Germinal center (tissue), 1 donor: ENCODE measurements at regions not wholly inside any gene's neighbourhood (a gene's known extent, or its start where the extent isn't known, plus 50 kb on each side); places are given as distances from the start of the nearest gene placed in this dataset.

ENCODE experiments used
- DNase-seq: peaks from one replicate; pipeline ENCODE4 v3.0.0; 2012; ENCODE audit warnings: mixed read lengths, low spot score

GRCh38 chr16:6200271-6200670 is 1102.7 kb upstream of the EEF2KMT start:
- DNase-seq = no peak

- DNase-seq = no peak
Measured at GRCh38 chr16:6195966-6196365, 1098.4 kb upstream of the EEF2KMT start.

- no peak for DNase-seq
Measured at GRCh38 chr16:6193718-6194117, 1096.1 kb upstream of the EEF2KMT start.

- no peak for DNase-seq
Measured at GRCh38 chr16:6192984-6193383, 1095.4 kb upstream of the EEF2KMT start.

- DNase-seq = no peak
Measured at GRCh38 chr16:6192532-6192931, 1094.9 kb upstream of the EEF2KMT start.

GRCh38 chr16:6190776-6191175 is 1093.2 kb upstream of the EEF2KMT start:
- DNase-seq = no peak

GRCh38 chr16:6189216-6189615 is 1091.6 kb upstream of the EEF2KMT start:
- DNase-seq = no peak

- DNase-seq = no peak
Measured at GRCh38 chr16:6177616-6178180, 1080.1 kb upstream of the EEF2KMT start.

- DNase-seq = no peak
Measured at GRCh38 chr16:6170022-6170421, 1072.4 kb upstream of the EEF2KMT start.

- DNase-seq = no peak
Measured at GRCh38 chr16:6165330-6165979, 1067.9 kb upstream of the EEF2KMT start.

GRCh38 chr16:6160871-6161270 is 1063.3 kb upstream of the EEF2KMT start:
- DNase-seq = no peak

GRCh38 chr16:6160303-6160702 is 1062.7 kb upstream of the EEF2KMT start:
- DNase-seq = no peak

GRCh38 chr16:6157806-6158205 is 1060.2 kb upstream of the EEF2KMT start:
- DNase-seq = no peak

- no peak for DNase-seq
Measured at GRCh38 chr16:6155271-6155670, 1057.7 kb upstream of the EEF2KMT start.

GRCh38 chr16:6153901-6154300 is 1056.3 kb upstream of the EEF2KMT start:
- DNase-seq = no peak

GRCh38 chr16:6149031-6149430 is 1051.4 kb upstream of the EEF2KMT start:
- DNase-seq = no peak

- no peak for DNase-seq
Measured at GRCh38 chr16:6148361-6148760, 1050.8 kb upstream of the EEF2KMT start.

- DNase-seq = no peak
Measured at GRCh38 chr16:6146874-6147425, 1049.4 kb upstream of the EEF2KMT start.

GRCh38 chr16:6146356-6146755 is 1048.8 kb upstream of the EEF2KMT start:
- no peak for DNase-seq

GRCh38 chr16:6144463-6144862 is 1046.9 kb upstream of the EEF2KMT start:
- DNase-seq = no peak

- no peak for DNase-seq
Measured at GRCh38 chr16:6143020-6143419, 1045.4 kb upstream of the EEF2KMT start.

GRCh38 chr16:6133009-6133557 is 1035.5 kb upstream of the EEF2KMT start:
- no peak for DNase-seq

GRCh38 chr16:6132121-6132520 is 1034.5 kb upstream of the EEF2KMT start:
- no peak for DNase-seq
